Fibroblast of pulmonary artery (primary cell): ENCODE measurements at regions not wholly inside any gene's neighbourhood (a gene's known extent, or its start where the extent isn't known, plus 50 kb on each side); places are given as distances from the start of the nearest gene placed in this dataset.

Experiments used
- DNase-seq: peaks from one replicate; pipeline ENCODE4 v3.0.0-alpha.2; 2010; ENCODE audit warnings: low read depth
- H3K4me3 ChIP-seq: replicated peaks from 2 replicates; pipeline ENCODE4 v1.5.1; 2011; ENCODE audit warnings: low read depth, mild to moderate bottlenecking, control low read depth, low read length, moderate library complexity
- TF ChIP-seq, protein P1 (sequence below): IDR thresholded peaks from 2 replicates; pipeline ENCODE4 v1.5.1; 2011; ENCODE audit warnings: mild to moderate bottlenecking, control low read depth, low read length, inconsistent platforms; ENCODE audit errors: missing control alignments

DNA sequence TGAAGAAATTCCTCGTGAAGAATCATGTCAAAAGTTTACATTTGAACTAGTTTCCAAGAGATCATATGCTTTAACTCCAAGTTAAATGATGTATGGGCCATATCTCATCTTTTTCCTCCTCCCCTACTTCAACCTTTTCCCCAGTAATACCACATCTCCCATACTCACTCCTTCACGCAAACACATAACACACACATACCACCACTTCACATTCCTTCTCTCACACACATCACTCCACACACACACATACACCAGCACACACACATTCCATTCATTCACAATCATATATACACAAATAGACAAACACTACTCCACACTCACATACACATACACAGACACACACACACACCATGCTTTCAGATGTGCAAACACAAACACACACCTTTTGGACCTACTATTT is 769.0 kb upstream of the NR2F2 start:
- TF ChIP-seq, protein P1, sequence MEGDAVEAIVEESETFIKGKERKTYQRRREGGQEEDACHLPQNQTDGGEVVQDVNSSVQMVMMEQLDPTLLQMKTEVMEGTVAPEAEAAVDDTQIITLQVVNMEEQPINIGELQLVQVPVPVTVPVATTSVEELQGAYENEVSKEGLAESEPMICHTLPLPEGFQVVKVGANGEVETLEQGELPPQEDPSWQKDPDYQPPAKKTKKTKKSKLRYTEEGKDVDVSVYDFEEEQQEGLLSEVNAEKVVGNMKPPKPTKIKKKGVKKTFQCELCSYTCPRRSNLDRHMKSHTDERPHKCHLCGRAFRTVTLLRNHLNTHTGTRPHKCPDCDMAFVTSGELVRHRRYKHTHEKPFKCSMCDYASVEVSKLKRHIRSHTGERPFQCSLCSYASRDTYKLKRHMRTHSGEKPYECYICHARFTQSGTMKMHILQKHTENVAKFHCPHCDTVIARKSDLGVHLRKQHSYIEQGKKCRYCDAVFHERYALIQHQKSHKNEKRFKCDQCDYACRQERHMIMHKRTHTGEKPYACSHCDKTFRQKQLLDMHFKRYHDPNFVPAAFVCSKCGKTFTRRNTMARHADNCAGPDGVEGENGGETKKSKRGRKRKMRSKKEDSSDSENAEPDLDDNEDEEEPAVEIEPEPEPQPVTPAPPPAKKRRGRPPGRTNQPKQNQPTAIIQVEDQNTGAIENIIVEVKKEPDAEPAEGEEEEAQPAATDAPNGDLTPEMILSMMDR: no peak
- no peak overlapping the region for H3K4me3 ChIP-seq
- DNase-seq: peak; percentile 30

DNA sequence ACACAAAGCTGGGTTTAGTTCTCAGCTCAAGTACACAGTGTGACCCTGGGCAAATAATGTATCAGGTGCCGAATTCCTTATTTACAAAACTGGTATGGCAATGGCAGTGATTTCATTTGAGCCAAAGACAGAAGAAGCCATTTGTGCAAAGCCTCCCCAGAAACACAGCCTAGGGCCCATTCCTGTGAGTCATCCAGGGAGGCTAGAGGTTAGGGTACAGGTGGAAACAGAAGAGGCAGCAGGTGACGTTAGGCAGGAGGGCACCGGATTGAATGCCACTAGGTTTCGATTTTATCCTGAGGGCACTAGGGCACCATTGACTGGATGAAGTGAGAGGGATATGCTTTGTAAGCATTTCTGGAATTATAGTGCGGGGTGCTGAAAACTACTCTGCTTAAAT is 766.9 kb upstream of the NR2F2 start:
- TF ChIP-seq, protein P1: no peak
- H3K4me3 ChIP-seq: no peak overlapping the region
- no peak for DNase-seq

DNA sequence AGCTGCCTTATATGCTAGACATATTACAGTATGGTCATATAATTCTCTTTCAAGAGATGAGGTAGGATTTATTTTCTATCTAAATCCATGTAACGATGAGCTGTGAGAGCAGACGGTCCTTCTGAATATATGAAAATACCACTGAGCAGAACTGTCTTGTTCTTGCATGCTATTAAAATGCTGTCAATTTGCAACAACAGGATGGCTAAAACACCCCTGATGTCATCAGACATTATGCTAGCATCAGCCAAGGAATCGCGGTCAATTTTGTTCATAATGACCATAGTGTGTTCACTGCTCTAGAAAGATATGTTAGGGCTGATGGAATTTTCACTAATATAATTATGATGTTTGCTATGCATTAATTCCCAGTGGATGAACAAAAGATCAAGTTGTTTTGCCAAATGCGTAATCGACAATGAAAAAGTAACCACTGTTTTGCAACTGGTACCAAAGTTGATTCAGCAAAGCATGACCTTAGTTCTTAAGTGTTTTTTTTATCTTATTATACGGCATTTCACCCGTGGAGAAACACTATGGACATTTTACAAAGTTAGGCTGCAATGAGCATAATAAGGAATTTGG is 765.4 kb upstream of the NR2F2 start:
- DNase-seq: no peak
- no peak overlapping the region for H3K4me3 ChIP-seq
- TF ChIP-seq, protein P1: no peak

DNA sequence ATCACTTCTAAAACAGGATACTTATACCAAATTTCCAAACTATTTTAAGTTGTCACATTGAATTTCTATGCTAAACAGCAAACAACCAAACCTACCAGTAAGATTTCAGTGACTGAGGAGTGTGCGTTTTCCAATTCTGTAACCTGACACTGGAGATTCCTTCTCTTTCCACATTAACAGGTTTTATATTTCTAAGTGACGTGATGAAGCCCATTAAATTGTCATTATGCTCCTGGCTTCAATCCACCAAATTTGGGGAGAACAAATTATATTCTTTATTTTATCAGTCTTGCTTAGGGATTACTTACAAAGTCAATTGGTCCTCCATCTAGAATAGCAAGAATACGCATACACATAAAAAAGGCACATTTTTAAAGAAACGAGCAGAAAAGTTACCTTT is 764.8 kb upstream of the NR2F2 start:
- TF ChIP-seq, protein P1: no peak
- H3K4me3 ChIP-seq: no peak overlapping the region

DNA sequence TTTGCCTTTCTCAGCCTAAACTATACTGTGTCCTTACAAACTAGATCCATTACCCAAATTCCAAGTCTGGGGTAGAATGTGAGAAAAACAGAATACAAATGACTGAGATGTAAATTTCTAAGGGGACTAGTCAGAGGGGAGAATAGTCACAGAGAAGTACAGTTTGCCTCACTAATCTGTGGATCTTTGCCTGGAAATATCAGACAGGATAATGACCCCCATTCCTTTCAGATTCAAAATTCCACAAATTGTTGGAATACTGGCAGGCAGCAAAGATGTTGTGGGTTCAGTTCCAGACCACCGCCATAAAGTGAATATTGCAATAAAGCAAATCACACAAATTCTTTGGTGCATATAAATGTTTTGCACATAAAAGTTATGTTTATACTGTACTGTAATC is 762.8 kb upstream of the NR2F2 start:
- TF ChIP-seq, protein P1: no peak
- DNase-seq: no peak
- no peak overlapping the region for H3K4me3 ChIP-seq

More for the DNA sequence above, 764.8 kb upstream of the NR2F2 start:
- DNase-seq: no peak

DNA sequence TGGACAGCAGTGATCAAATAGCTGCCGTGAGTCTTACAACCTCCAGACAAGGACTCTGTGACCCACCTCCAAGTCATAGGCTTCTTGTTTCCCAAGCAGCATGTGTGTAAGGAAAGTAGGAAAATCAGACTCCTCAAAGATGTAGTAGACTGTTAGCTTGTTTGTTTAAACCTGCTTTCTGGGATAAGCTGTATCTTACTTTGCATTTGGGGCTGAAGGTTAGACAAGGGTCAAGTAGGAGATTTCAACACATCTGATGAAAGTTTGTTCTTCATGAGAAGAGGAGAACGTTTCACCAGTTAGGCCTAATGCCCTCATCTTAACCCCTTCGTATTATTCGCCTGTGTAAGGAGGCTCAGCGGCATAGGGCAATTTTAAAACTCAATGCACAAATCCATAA is 756.4 kb upstream of the NR2F2 start:
- no peak for DNase-seq
- TF ChIP-seq, protein P1: no peak
- H3K4me3 ChIP-seq: no peak overlapping the region

DNA sequence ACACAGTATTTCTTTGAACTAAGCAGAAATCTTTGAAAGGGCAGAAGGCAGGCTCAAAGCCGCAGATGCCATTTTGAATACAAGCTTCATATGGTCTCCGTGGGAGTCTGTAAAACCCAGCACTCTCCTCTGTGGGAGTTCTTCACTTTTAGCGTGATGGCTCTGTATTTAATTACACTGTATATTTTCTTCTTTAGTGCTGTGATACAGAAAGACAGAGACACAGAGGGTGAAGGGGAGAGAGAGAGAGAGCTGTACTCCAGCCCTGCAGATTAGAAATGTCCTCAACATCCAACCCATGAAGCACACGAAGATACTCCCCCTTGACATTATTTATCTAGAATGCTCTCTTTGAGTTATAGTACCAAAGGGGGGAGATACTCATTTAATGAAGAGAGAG is 752.6 kb upstream of the NR2F2 start:
- TF ChIP-seq, protein P1: no peak
- H3K4me3 ChIP-seq: no peak overlapping the region
- DNase-seq: no peak
